ENCODE measurements at regions not wholly inside any gene's neighbourhood (a gene's known extent, or its start where the extent isn't known, plus 50 kb on each side); places are given as distances from the start of the nearest gene placed in this dataset.
A peak's percentile ranks its signal among the peaks of the same experiment; 100 is the strongest.
"Not testable (repeated sequence)": the region's sequence is repeated elsewhere in the genome, so short reads cannot be mapped to it uniquely, and the experiment has no call there.

DNA sequence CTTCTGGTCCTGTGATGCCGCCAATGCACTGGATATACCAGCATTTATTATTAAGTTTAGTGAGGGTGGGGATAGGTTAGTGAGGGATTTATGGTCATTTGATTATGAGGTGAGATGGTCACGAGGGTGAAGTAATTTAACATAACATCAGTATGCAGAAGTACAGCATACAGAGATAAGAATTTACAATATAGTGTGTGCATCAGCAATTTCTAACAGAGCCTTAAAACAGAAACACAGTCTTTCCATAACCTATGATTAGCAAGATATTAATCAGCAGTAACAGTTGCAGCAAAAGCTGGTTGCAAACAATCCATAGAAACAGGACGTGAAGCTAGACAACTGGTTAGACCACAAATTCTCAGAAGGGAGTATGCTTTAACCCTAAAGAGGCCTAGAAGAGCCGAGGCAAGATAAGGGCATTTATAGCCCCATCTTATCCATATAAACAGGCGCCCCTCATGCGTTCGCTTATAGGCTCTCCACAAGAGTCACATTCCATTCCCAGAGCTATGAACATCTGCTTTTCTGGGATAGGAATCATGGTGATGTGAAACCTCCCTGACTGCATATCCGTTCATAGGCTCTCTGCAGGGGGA lies 139.8 kb downstream of the OR13A1 start:
- peak overlapping the region; percentile 75 for H2AFZ ChIP-seq (ENCODE audit: low read depth, low read length)
- WGBS (ENCODE audit: insufficient coverage, low coverage, missing lambda C conversion rate), result under 1% methylated on average over 8 of the region's 8 CpGs
- H3K9me1 ChIP-seq (ENCODE audit: control insufficient read depth, insufficient read depth, low read length); H3K27me3 ChIP-seq (ENCODE audit: control insufficient read depth in 2 of 2, insufficient read depth in 2 of 2, low read length in 2 of 2); BruUV-seq (replicated peaks); intact Hi-C loops (cut with micrococcal nuclease); H3K9me3 ChIP-seq (replicated peaks; ENCODE audit: control insufficient read depth, insufficient read depth, low read depth, low read length); CTCF ChIA-PET (ENCODE audit: low intra/inter-chr PET ratio); H3K36me3 ChIP-seq (ENCODE audit: control insufficient read depth, insufficient read depth, low read length); H3K79me2 ChIP-seq (ENCODE audit: control insufficient read depth, insufficient read depth, low read length); H3K9ac ChIP-seq (ENCODE audit: insufficient read depth in 1 of 2, low read depth in 2 of 2, low read length in 2 of 2); H3K4me3 ChIP-seq; in situ Hi-C loops (cut with MboI); H4K20me1 ChIP-seq (replicated peaks; ENCODE audit: control insufficient read depth, insufficient read depth, low read length); H3K4me1 ChIP-seq (replicated peaks in 1 of 2; ENCODE audit: control insufficient read depth in 2 of 2, insufficient read depth in 2 of 2, low read length in 2 of 2): not testable (repeated sequence)
- peak overlapping the region; percentile 66 for H3K4me2 ChIP-seq (ENCODE audit: insufficient read depth, low read length)
- POLR2A ChIA-PET, result interaction anchor here (1.1 to 1.3 kb wide), 2 partner anchors 9 to 36 kb away, joined by 3 read pairs; no protein-coding TSS in a partner anchor
- peak; percentile 37 for FAIRE-seq
- peak overlapping the region; percentile 51 for H3K27ac ChIP-seq (ENCODE audit: extremely low read depth, low read depth, low read length)
- ATAC-seq, result peak; percentile 40
- DNase-seq (ENCODE audit: extremely low read depth in 1 of 4, low spot score in 3 of 4), result peak in 2 of 4 experiments; percentile 30 to 83
- peak; percentile 48; the same call in 1 of the 2 replicates for TF ChIP-seq KLF16 (IDR thresholded peaks at IDR 0.05)
- TF ChIP-seq BCOR (IDR thresholded peaks at IDR 0.05), result peak; percentile 34; the same call in 1 of the 2 replicates
- TF ChIP-seq, protein P1, sequence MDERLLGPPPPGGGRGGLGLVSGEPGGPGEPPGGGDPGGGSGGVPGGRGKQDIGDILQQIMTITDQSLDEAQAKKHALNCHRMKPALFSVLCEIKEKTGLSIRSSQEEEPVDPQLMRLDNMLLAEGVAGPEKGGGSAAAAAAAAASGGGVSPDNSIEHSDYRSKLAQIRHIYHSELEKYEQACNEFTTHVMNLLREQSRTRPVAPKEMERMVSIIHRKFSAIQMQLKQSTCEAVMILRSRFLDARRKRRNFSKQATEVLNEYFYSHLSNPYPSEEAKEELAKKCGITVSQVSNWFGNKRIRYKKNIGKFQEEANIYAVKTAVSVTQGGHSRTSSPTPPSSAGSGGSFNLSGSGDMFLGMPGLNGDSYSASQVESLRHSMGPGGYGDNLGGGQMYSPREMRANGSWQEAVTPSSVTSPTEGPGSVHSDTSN (CRISPR knock-in tag; IDR thresholded peaks at IDR 0.05; ENCODE audit: low read depth), result not testable (repeated sequence)
- TF ChIP-seq, protein P1 (tag; conservative IDR thresholded peaks at IDR 0.05; ENCODE audit: low read depth), result peak; percentile 28; the same call in 1 of the 2 replicates
- peak; percentile 35; the same call in 1 of the 2 replicates for TF ChIP-seq TRIM28 (IDR thresholded peaks at IDR 0.05)
- TF ChIP-seq, protein P2, sequence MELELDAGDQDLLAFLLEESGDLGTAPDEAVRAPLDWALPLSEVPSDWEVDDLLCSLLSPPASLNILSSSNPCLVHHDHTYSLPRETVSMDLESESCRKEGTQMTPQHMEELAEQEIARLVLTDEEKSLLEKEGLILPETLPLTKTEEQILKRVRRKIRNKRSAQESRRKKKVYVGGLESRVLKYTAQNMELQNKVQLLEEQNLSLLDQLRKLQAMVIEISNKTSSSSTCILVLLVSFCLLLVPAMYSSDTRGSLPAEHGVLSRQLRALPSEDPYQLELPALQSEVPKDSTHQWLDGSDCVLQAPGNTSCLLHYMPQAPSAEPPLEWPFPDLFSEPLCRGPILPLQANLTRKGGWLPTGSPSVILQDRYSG (tag; conservative IDR thresholded peaks at IDR 0.05; ENCODE audit: low read depth), result 0 out of 2 replicates have a peak, but pooled peaks have one; percentile 45
- 0 out of 2 replicates have a peak, but pooled peaks have one; percentile 15 for TF ChIP-seq CEBPB (tag; IDR thresholded peaks at IDR 0.05)
- TF ChIP-seq SMAD4 (CRISPR knock-in tag; conservative IDR thresholded peaks at IDR 0.05), result peak; percentile 91
- TF ChIP-seq ZNF239 (CRISPR knock-in tag; IDR thresholded peaks at IDR 0.05), result peak; percentile 59
- TF ChIP-seq ZNF316 (IDR thresholded peaks at IDR 0.05), result peak; percentile 92
- TF ChIP-seq ZNF445 (CRISPR knock-in tag; IDR thresholded peaks at IDR 0.05; ENCODE audit: low read depth), result peak; percentile 76
- TF ChIP-seq, protein P3, sequence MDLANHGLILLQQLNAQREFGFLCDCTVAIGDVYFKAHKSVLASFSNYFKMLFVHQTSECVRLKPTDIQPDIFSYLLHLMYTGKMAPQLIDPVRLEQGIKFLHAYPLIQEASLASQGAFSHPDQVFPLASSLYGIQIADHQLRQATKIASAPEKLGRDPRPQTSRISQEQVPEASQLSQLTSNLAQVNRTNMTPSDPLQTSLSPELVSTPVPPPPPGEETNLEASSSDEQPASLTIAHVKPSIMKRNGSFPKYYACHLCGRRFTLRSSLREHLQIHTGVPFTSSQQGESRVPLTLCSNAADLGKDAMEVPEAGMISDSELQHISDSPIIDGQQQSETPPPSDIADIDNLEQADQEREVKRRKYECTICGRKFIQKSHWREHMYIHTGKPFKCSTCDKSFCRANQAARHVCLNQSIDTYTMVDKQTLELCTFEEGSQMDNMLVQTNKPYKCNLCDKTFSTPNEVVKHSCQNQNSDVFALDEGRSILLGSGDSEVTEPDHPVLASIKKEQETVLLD (IDR thresholded peaks at IDR 0.05), result peak; percentile 49; the same call in 1 of the 2 replicates
- peak; percentile 25; the same call in 1 of the 2 replicates for TF ChIP-seq BHLHE40 (IDR thresholded peaks at IDR 0.05; ENCODE audit: low read length)
- peak; percentile 56 for TF ChIP-seq STAT5A (IDR thresholded peaks at IDR 0.05; ENCODE audit: borderline replicate concordance, low read length)
- TF ChIP-seq DPF2 (IDR thresholded peaks at IDR 0.05), result peak; percentile 83
- TF ChIP-seq, protein P4, sequence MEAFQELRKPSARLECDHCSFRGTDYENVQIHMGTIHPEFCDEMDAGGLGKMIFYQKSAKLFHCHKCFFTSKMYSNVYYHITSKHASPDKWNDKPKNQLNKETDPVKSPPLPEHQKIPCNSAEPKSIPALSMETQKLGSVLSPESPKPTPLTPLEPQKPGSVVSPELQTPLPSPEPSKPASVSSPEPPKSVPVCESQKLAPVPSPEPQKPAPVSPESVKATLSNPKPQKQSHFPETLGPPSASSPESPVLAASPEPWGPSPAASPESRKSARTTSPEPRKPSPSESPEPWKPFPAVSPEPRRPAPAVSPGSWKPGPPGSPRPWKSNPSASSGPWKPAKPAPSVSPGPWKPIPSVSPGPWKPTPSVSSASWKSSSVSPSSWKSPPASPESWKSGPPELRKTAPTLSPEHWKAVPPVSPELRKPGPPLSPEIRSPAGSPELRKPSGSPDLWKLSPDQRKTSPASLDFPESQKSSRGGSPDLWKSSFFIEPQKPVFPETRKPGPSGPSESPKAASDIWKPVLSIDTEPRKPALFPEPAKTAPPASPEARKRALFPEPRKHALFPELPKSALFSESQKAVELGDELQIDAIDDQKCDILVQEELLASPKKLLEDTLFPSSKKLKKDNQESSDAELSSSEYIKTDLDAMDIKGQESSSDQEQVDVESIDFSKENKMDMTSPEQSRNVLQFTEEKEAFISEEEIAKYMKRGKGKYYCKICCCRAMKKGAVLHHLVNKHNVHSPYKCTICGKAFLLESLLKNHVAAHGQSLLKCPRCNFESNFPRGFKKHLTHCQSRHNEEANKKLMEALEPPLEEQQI (IDR thresholded peaks at IDR 0.05), result 0 out of 2 replicates have a peak, but pooled peaks have one; percentile 48
- TF ChIP-seq TAL1 (IDR thresholded peaks at IDR 0.05), result peak; percentile 87

Measured in K562 (cell line).